ENCODE measurements at regions not wholly inside any gene's neighbourhood (a gene's known extent, or its start where the extent isn't known, plus 50 kb on each side); places are given as distances from the start of the nearest gene placed in this dataset.

GRCh38 chr6:130765181-130765727 is 62.0 kb upstream of the SMLR1 start:
- DNase-seq (ENCODE audit: low read depth) = no peak

- DNase-seq (ENCODE audit: low read depth) = no peak
Observed at GRCh38 chr6:130766239-130767144, 60.7 kb upstream of the SMLR1 start.

- no peak for DNase-seq (ENCODE audit: low read depth)
Observed at GRCh38 chr6:130769861-130770260, 57.3 kb upstream of the SMLR1 start.

- DNase-seq (ENCODE audit: low read depth) = no peak
Observed at GRCh38 chr6:130771741-130772140, 55.5 kb upstream of the SMLR1 start.

- no peak for DNase-seq (ENCODE audit: low read depth)
Observed at GRCh38 chr6:130773860-130774259, 53.3 kb upstream of the SMLR1 start.

GRCh38 chr6:130775411-130776012 is 51.7 kb upstream of the SMLR1 start:
- no peak for DNase-seq (ENCODE audit: low read depth)

- no peak for DNase-seq (ENCODE audit: low read depth)
Observed at GRCh38 chr6:130776287-130776925, 50.8 kb upstream of the SMLR1 start.
